MM.1S (cell line): ENCODE measurements at regions not wholly inside any gene's neighbourhood (a gene's known extent, or its start where the extent isn't known, plus 50 kb on each side); places are given as distances from the start of the nearest gene placed in this dataset.

Experiments
- DNase-seq: peaks from one replicate; pipeline ENCODE4 v3.0.0-alpha.2; 2015
- H2AFZ ChIP-seq: fragments of 300-600 bp; sonication (generic); 2 replicates; pipeline ENCODE4 v1.6.0; 2016; ENCODE audit warnings: antibody characterized with exemption, low read length
- H3F3A ChIP-seq: fragments of 300-600 bp; sonication (generic); 2 replicates; pipeline ENCODE4 v1.6.1; 2016; ENCODE audit warnings: mild to moderate bottlenecking, antibody characterized with exemption, low read length, moderate library complexity, mixed read lengths; ENCODE audit not compliant: insufficient read depth
- H3K27ac ChIP-seq: fragments of 300-600 bp; sonication (generic); 2 replicates; pipeline ENCODE4 v1.5.1; 2016; ENCODE audit warnings: mild to moderate bottlenecking, low read length
- H3K27me3 ChIP-seq: fragments of 300-600 bp; sonication (generic); replicated peaks from 2 replicates; pipeline ENCODE4 v1.6.0; 2016; ENCODE audit warnings: low read length; ENCODE audit not compliant: insufficient read depth
- H3K36me3 ChIP-seq: fragments of 300-600 bp; sonication (generic); replicated peaks from 2 replicates; pipeline ENCODE4 v1.6.1; 2016; ENCODE audit warnings: mild to moderate bottlenecking, low read length, mixed read lengths; ENCODE audit not compliant: insufficient read depth
- H3K4me1 ChIP-seq: fragments of 300-600 bp; sonication (generic); 2 replicates; pipeline ENCODE4 v1.6.1; 2016; ENCODE audit warnings: low read length, mixed read lengths
- H3K4me2 ChIP-seq: fragments of 300-600 bp; sonication (generic); 2 replicates; pipeline ENCODE4 v1.6.0; 2016; ENCODE audit warnings: low read depth, low read length
- H3K4me3 ChIP-seq: fragments of 300-600 bp; sonication (generic); 2 replicates; pipeline ENCODE4 v1.5.1; 2016; ENCODE audit warnings: low read length, mixed read lengths
- H3K79me2 ChIP-seq: fragments of 300-600 bp; sonication (generic); 2 replicates; pipeline ENCODE4 v1.6.1; 2016; ENCODE audit warnings: mixed run types, low read length, mixed read lengths
- H3K9ac ChIP-seq: fragments of 300-600 bp; sonication (generic); 2 replicates; pipeline ENCODE4 v1.6.1; 2016; ENCODE audit warnings: low read length, mixed read lengths
- H3K9me2 ChIP-seq: fragments of 300-600 bp; sonication (generic); replicated peaks from 2 replicates; pipeline ENCODE4 v1.6.1; 2016; ENCODE audit warnings: mild to moderate bottlenecking, low read length, mixed read lengths; ENCODE audit not compliant: insufficient read depth
- H3K9me3 ChIP-seq: fragments of 300-600 bp; sonication (generic); replicated peaks from 2 replicates; pipeline ENCODE4 v1.6.1; 2016; ENCODE audit warnings: mild to moderate bottlenecking, low read length, mixed read lengths; ENCODE audit not compliant: insufficient read depth
- H4K20me1 ChIP-seq: fragments of 300-600 bp; sonication (generic); 2 replicates; pipeline ENCODE4 v1.6.1; 2016; ENCODE audit warnings: mild to moderate bottlenecking, low read length, moderate library complexity, mixed read lengths; ENCODE audit not compliant: insufficient read depth
- CTCF ChIP-seq: fragments of 300-600 bp; sonication (generic); IDR thresholded peaks from 2 replicates; pipeline ENCODE4 v1.5.1; 2016; ENCODE audit warnings: antibody characterized with exemption, low read length, mixed read lengths
- EZH2 ChIP-seq: fragments of 300-600 bp; sonication (generic); optimal IDR thresholded peaks from 2 replicates; pipeline ENCODE3; 2017; ENCODE audit warnings: low read depth, mild to moderate bottlenecking, antibody characterized with exemption, low read length, mixed read lengths
- EZH2phosphoT487 ChIP-seq: fragments of 300-600 bp; sonication (generic); IDR thresholded peaks from 2 replicates; pipeline ENCODE4 v1.6.1; 2018; ENCODE audit warnings: antibody characterized with exemption, low read length

- H3K4me1 ChIP-seq = no peaks in the 10 kb centered on the region
- H3K27me3 ChIP-seq = no peaks in the 10 kb centered on the region
- no peaks in the 10 kb centered on the region for H3K9me2 ChIP-seq
- H4K20me1 ChIP-seq = no peaks in the 10 kb centered on the region
- no peak overlapping the region for H3K4me2 ChIP-seq
- H3K4me3 ChIP-seq = no peak overlapping the region
- TF ChIP-seq CTCF (no peak), EZH2 (no peak), EZH2phosphoT487 (no peak)
- H3K36me3 ChIP-seq = no peaks in the 10 kb centered on the region
- no peaks in the 10 kb centered on the region for H3K9me3 ChIP-seq
- no peaks in the 10 kb centered on the region for H3K79me2 ChIP-seq
- no peaks in the 10 kb centered on the region for H3F3A ChIP-seq
- no peak for DNase-seq
- no peak overlapping the region for H3K27ac ChIP-seq
- H3K9ac ChIP-seq = no peak overlapping the region
- no peak overlapping the region for H2AFZ ChIP-seq
Observed at GRCh38 chr21:28358170-28358569, 634.5 kb downstream of the LTN1 start.

- no peaks in the 10 kb centered on the region for H3K79me2 ChIP-seq
- no peaks in the 10 kb centered on the region for H3K27me3 ChIP-seq
- H3K9ac ChIP-seq = no peak overlapping the region
- H3K36me3 ChIP-seq = no peaks in the 10 kb centered on the region
- no peaks in the 10 kb centered on the region for H3K4me1 ChIP-seq
- H3K4me3 ChIP-seq = no peak overlapping the region
- H3F3A ChIP-seq = no peaks in the 10 kb centered on the region
- H2AFZ ChIP-seq = no peak overlapping the region
- H3K9me2 ChIP-seq = no peaks in the 10 kb centered on the region
- no peak overlapping the region for H3K4me2 ChIP-seq
- no peak for DNase-seq
- no peaks in the 10 kb centered on the region for H3K9me3 ChIP-seq
- no peaks in the 10 kb centered on the region for H4K20me1 ChIP-seq
- H3K27ac ChIP-seq = no peak overlapping the region
- no peak for TF ChIP-seq EZH2
- no peak for TF ChIP-seq EZH2phosphoT487
- TF ChIP-seq CTCF = no peak
Observed at GRCh38 chr21:28357743-28358142, 634.9 kb downstream of the LTN1 start.

- no peak for TF ChIP-seq EZH2phosphoT487
- no peak for TF ChIP-seq CTCF
- no peak for TF ChIP-seq EZH2
- H3K79me2 ChIP-seq = no peaks in the 10 kb centered on the region
- no peaks in the 10 kb centered on the region for H4K20me1 ChIP-seq
- H3K4me1 ChIP-seq = no peaks in the 10 kb centered on the region
- H3K9me3 ChIP-seq = no peaks in the 10 kb centered on the region
- H3K27ac ChIP-seq = no peak overlapping the region
- no peaks in the 10 kb centered on the region for H3K27me3 ChIP-seq
- H3K4me3 ChIP-seq = no peak overlapping the region
- no peak overlapping the region for H3K9ac ChIP-seq
- no peak for DNase-seq
- no peak overlapping the region for H2AFZ ChIP-seq
- H3F3A ChIP-seq = no peaks in the 10 kb centered on the region
- no peak overlapping the region for H3K4me2 ChIP-seq
- no peaks in the 10 kb centered on the region for H3K36me3 ChIP-seq
- no peaks in the 10 kb centered on the region for H3K9me2 ChIP-seq
Observed at GRCh38 chr21:28356422-28356821, 636.3 kb downstream of the LTN1 start.
